Cardiac fibroblast (primary cell): ENCODE measurements at regions not wholly inside any gene's neighbourhood (a gene's known extent, or its start where the extent isn't known, plus 50 kb on each side); places are given as distances from the start of the nearest gene placed in this dataset.

ENCODE experiments used
- DNase-seq, 2 donors: peaks; one replicate each; pipeline versions ENCODE4 v3.0.0 to v3.0.0-alpha.2; 2010; ENCODE audit warnings: low read depth in 2 of 2
- H3K4me3 ChIP-seq, 2 donors: replicated peaks in 1 of 2; 1 replicate in 1 of 2; 2 replicates in 1 of 2; pipeline ENCODE4 v1.5.1; 2011; ENCODE audit warnings: low read depth in 2 of 2, low read length in 2 of 2, mild to moderate bottlenecking in 2 of 2, moderate library complexity in 1 of 2
- TF ChIP-seq, protein P1 (sequence below): IDR thresholded peaks from one replicate; pipeline ENCODE4 v1.5.1; 2011; ENCODE audit warnings: low read depth, mild to moderate bottlenecking, low read length, inconsistent platforms

- TF ChIP-seq, protein P1, sequence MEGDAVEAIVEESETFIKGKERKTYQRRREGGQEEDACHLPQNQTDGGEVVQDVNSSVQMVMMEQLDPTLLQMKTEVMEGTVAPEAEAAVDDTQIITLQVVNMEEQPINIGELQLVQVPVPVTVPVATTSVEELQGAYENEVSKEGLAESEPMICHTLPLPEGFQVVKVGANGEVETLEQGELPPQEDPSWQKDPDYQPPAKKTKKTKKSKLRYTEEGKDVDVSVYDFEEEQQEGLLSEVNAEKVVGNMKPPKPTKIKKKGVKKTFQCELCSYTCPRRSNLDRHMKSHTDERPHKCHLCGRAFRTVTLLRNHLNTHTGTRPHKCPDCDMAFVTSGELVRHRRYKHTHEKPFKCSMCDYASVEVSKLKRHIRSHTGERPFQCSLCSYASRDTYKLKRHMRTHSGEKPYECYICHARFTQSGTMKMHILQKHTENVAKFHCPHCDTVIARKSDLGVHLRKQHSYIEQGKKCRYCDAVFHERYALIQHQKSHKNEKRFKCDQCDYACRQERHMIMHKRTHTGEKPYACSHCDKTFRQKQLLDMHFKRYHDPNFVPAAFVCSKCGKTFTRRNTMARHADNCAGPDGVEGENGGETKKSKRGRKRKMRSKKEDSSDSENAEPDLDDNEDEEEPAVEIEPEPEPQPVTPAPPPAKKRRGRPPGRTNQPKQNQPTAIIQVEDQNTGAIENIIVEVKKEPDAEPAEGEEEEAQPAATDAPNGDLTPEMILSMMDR: no peak
- no peak overlapping the region for H3K4me3 ChIP-seq
- DNase-seq: no peak
Observed at GRCh38 chr21:28437061-28437460, 555.6 kb downstream of the LTN1 start.

GRCh38 chr21:28436286-28436932 lies 556.3 kb downstream of the LTN1 start:
- peak; percentile 49 to 85 for DNase-seq
- TF ChIP-seq, protein P1: no peak
- no peak overlapping the region for H3K4me3 ChIP-seq

DNA sequence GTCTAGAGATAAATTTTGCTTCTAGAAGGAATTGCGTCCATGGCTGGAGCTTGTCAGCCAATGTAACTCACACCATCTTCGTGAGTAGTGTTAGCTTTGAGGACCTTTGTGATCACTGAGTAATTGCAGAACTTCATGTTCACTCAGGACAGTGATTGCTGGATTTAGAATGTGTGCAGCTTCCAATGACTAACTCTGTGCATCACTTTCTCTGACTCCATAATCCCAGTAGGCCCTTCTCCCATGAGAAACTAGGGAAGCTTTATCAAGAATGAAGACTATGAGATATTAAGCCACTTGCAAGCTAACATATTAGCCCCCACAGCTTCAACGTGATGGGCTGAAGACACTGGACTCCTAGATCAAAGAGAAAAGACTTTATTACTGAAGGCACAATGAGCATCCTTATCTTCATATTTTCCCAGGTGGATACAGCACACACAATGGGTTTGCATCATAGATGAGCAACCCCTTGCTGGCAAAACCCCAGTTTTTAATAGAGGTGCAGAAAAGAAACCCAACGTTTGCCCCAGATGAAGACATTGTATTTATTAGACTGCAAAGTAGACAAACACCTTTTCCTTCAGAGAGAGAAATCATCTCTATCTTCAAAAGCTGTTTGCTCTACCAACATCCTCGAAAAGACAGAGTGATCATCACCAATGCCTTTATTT lies 561.0 kb downstream of the LTN1 start:
- H3K4me3 ChIP-seq: no peak overlapping the region
- peak in 1 of 2 donors; percentile 88 for DNase-seq
- TF ChIP-seq, protein P1: no peak

- peak in 1 of 2 donors; percentile 62 for DNase-seq
- no peak overlapping the region for H3K4me3 ChIP-seq
- TF ChIP-seq, protein P1: no peak
Observed at GRCh38 chr21:28431022-28431421, 561.7 kb downstream of the LTN1 start.

GRCh38 chr21:28429161-28429560 lies 563.5 kb downstream of the LTN1 start:
- no peak overlapping the region for H3K4me3 ChIP-seq
- TF ChIP-seq, protein P1: no peak

DNA sequence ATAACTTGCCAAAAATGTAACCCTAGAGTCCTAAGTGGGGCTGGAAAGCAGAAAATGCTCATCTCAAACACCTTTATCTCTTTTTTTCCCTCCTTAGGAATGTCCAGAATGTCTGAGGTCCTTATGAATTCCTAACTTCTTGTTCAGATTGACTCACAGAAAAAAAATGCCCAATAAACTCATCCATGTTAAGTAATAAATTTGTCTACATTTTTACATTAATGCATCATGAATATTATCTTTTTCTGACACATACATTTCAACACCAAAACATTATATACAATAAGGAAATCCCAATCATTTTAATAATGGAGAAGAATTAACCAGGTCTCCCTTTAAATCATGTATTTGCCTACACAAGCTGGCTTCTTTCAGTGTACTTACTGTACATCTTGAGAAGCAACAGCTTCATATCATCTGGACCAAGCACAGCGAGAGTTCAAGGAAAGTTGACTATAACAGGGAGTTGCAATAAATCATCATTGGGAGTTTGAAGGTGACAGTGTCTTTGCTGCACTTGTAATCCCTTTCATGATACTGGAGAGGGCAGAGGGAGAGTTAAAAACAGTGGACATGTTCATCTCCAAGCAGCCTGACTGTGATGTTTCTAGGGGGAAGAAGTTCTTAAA lies 565.2 kb downstream of the LTN1 start:
- H3K4me3 ChIP-seq: no peak overlapping the region
- TF ChIP-seq, protein P1: no peak
- peak; percentile 55 to 82 for DNase-seq

More at GRCh38 chr21:28429161-28429560, 563.5 kb downstream of the LTN1 start:
- no peak for DNase-seq
